T-cell (primary cell): ENCODE measurements at regions not wholly inside any gene's neighbourhood (a gene's known extent, or its start where the extent isn't known, plus 50 kb on each side); places are given as distances from the start of the nearest gene placed in this dataset.

ENCODE experiments used
- ATAC-seq, 4 experiments: fragments of 200-7000 bp in 3 of 4; fragments of 150-1000 bp in 1 of 4; cut with Tn5 transposase; replicated peaks in 1 of 4; 1 replicate in 3 of 4; 2 replicates in 1 of 4; pipeline ENCODE4 v1.10.0; 2021; ENCODE audit warnings: moderate library complexity in 3 of 4, mild to moderate bottlenecking in 2 of 4, moderate number of reproducible peaks in 1 of 4
- CTCF ChIA-PET, 2 donors: fragments of 300-600 bp; sonication (Branson Sonifier 250); formaldehyde crosslinking; loops; one replicate each; lab custom pipeline; 2022; ENCODE audit warnings: antibody characterized with exemption in 2 of 2; lab: Charles Lee
- POLR2A ChIA-PET, 2 donors: fragments of 300-600 bp; sonication (Branson Sonifier 250); formaldehyde crosslinking; loops; one replicate each; lab custom pipeline; 2022; ENCODE audit warnings: antibody characterized with exemption in 2 of 2; lab: Charles Lee
- DNase-seq, 35 experiments: peaks; one replicate each; pipeline versions ENCODE4 v3.0.0 to v3.0.0-alpha.2; 2013 to 2023
- H3K27ac ChIP-seq: one replicate; pipeline ENCODE4 v1.5.1; 2013; ENCODE audit warnings: low read length
- H3K27me3 ChIP-seq, 2 experiments: replicated peaks in 1 of 2; 1 replicate in 1 of 2; 2 replicates in 1 of 2; pipeline versions ENCODE4 v1.6.1 to v1.7.0; 2013; ENCODE audit warnings: low read length in 1 of 2, mixed read lengths in 1 of 2; ENCODE audit not compliant: control insufficient read depth in 2 of 2, insufficient read depth in 2 of 2; ENCODE audit errors: extremely low read depth in 1 of 2
- H3K36me3 ChIP-seq, 2 donors: 1 replicate in 1 of 2; 2 replicates in 1 of 2; pipeline versions ENCODE4 v1.6.1 to v1.7.0; 2013; ENCODE audit warnings: low read length in 1 of 2; ENCODE audit not compliant: control insufficient read depth in 2 of 2, insufficient read depth in 1 of 2; ENCODE audit errors: extremely low read depth in 1 of 2
- H3K4me1 ChIP-seq, 2 experiments: 1 replicate in 1 of 2; 2 replicates in 1 of 2; pipeline versions ENCODE4 v1.6.1 to v1.7.0; 2013; ENCODE audit warnings: low read length in 2 of 2, mixed read lengths in 1 of 2; ENCODE audit not compliant: insufficient read depth in 2 of 2, control insufficient read depth in 1 of 2; ENCODE audit errors: extremely low read depth in 1 of 2
- H3K4me3 ChIP-seq, 2 donors: 1 replicate in 1 of 2; 2 replicates in 1 of 2; pipeline versions ENCODE4 v1.5.1 to v1.7.0; 2013; ENCODE audit warnings: mild to moderate bottlenecking in 2 of 2, low read length in 1 of 2, moderate library complexity in 1 of 2; ENCODE audit not compliant: control insufficient read depth in 1 of 2; ENCODE audit errors: extremely low read depth in 1 of 2
- H3K9me3 ChIP-seq: 2 replicates; pipeline ENCODE4 v1.7.0; 2013
- H3K27ac Mint-ChIP-seq, 2 donors: one replicate each; pipeline ENCODE4 v1.8.0; 2020 to 2021; ENCODE audit warnings: mild to moderate bottlenecking in 2 of 2, mixed read lengths in 2 of 2
- H3K27me3 Mint-ChIP-seq, 2 donors: one replicate each; pipeline ENCODE4 v1.8.0; 2021 to 2022; ENCODE audit warnings: mixed read lengths in 2 of 2
- H3K36me3 Mint-ChIP-seq: one replicate; pipeline ENCODE4 v1.8.0; 2021; ENCODE audit warnings: mixed read lengths
- H3K4me1 Mint-ChIP-seq, 3 donors: one replicate each; pipeline ENCODE4 v1.8.0; 2020 to 2022; ENCODE audit warnings: mixed read lengths in 3 of 3, mild to moderate bottlenecking in 1 of 3
- H3K4me3 Mint-ChIP-seq, 3 donors: one replicate each; pipeline ENCODE4 v1.8.0; 2020 to 2022; ENCODE audit warnings: mild to moderate bottlenecking in 3 of 3, mixed read lengths in 3 of 3, moderate library complexity in 3 of 3
- H3K9me3 Mint-ChIP-seq, 3 donors: one replicate each; pipeline ENCODE4 v1.8.0; 2020 to 2022; ENCODE audit warnings: mixed read lengths in 3 of 3
- WGBS: methylation state at CpG from one replicate; pipeline ENCODE4 v1.1.5; 2013; ENCODE audit warnings: missing lambda C conversion rate; ENCODE audit not compliant: insufficient coverage; 5-methylcytosine and 5-hydroxymethylcytosine counted together

GRCh38 chr11:133711545-133711944 is 133.8 kb downstream of the SPATA19 start:
- H3K4me3 Mint-ChIP-seq, result no peak overlapping the region
- DNase-seq, result no peak
- peaks cover 0 to 4% of the 10 kb centered on the region in 2 experiments for H3K27me3 ChIP-seq
- H3K27ac ChIP-seq, result no peak overlapping the region
- no peaks in the 10 kb centered on the region for H3K36me3 ChIP-seq
- no peak overlapping the region for H3K27ac Mint-ChIP-seq
- no peaks in the 10 kb centered on the region for H3K9me3 ChIP-seq
- H3K36me3 Mint-ChIP-seq, result no peaks in the 10 kb centered on the region
- 24% methylated on average over 3 of the region's 4 CpGs for WGBS
- no peaks in the 10 kb centered on the region for H3K4me1 ChIP-seq
- no peak for ATAC-seq
- H3K27me3 Mint-ChIP-seq, result peaks cover 0 to 5% of the 10 kb centered on the region in 2 donors
- no peaks in the 10 kb centered on the region for H3K9me3 Mint-ChIP-seq
- no peak overlapping the region for H3K4me3 ChIP-seq
- POLR2A ChIA-PET, result no interaction called here
- CTCF ChIA-PET, result no interaction called here
- no peaks in the 10 kb centered on the region for H3K4me1 Mint-ChIP-seq

GRCh38 chr11:133710681-133711240 is 134.6 kb downstream of the SPATA19 start:
- 61% methylated on average over 4 of the region's 4 CpGs for WGBS

GRCh38 chr11:133710241-133710640 is 135.1 kb downstream of the SPATA19 start:
- Mint-ChIP-seq H3K27me3 (peaks cover 0 to 5% of the 10 kb centered on the region in 2 donors), H3K4me1 (no peaks in the 10 kb centered on the region), H3K36me3 (no peaks in the 10 kb centered on the region), H3K4me3 (no peak overlapping the region), H3K9me3 (no peaks in the 10 kb centered on the region), H3K27ac (no peak overlapping the region)
- H3K36me3 ChIP-seq, result no peaks in the 10 kb centered on the region
- no peaks in the 10 kb centered on the region for H3K9me3 ChIP-seq
- no peak overlapping the region for H3K4me3 ChIP-seq
- ATAC-seq (no peak), DNase-seq (no peak)
- H3K27ac ChIP-seq, result no peak overlapping the region
- POLR2A ChIA-PET, result no interaction called here
- no peaks in the 10 kb centered on the region for H3K4me1 ChIP-seq
- CTCF ChIA-PET, result no interaction called here
- H3K27me3 ChIP-seq, result peaks cover 0 to 4% of the 10 kb centered on the region in 2 experiments
- WGBS, result 70% methylated on average over 3 of the region's 3 CpGs

More at GRCh38 chr11:133710681-133711240, 134.6 kb downstream of the SPATA19 start:
- H3K9me3 Mint-ChIP-seq, result no peaks in the 10 kb centered on the region
- no peak for ATAC-seq
- ChIA-PET CTCF (no interaction called here), POLR2A (no interaction called here)
- H3K27ac Mint-ChIP-seq, result no peak overlapping the region
- DNase-seq, result no peak
- H3K4me3 ChIP-seq, result no peak overlapping the region
- H3K36me3 Mint-ChIP-seq, result no peaks in the 10 kb centered on the region
- peaks cover 0 to 5% of the 10 kb centered on the region in 2 donors for H3K27me3 Mint-ChIP-seq
- H3K4me3 Mint-ChIP-seq, result no peak overlapping the region
- H3K4me1 ChIP-seq, result no peaks in the 10 kb centered on the region
- no peaks in the 10 kb centered on the region for H3K9me3 ChIP-seq
- peaks cover 0 to 4% of the 10 kb centered on the region in 2 experiments for H3K27me3 ChIP-seq
- no peaks in the 10 kb centered on the region for H3K4me1 Mint-ChIP-seq
- no peaks in the 10 kb centered on the region for H3K36me3 ChIP-seq
- H3K27ac ChIP-seq, result no peak overlapping the region

- peaks cover 0 to 4% (median 0%) of the 10 kb centered on the region in 3 donors for H3K9me3 Mint-ChIP-seq
- WGBS, result 70% methylated on average over 5 of the region's 5 CpGs
- H3K4me1 ChIP-seq, result no peaks in the 10 kb centered on the region
- DNase-seq (no peak), ATAC-seq (no peak)
- no peaks in the 10 kb centered on the region for H3K4me1 Mint-ChIP-seq
- no peaks in the 10 kb centered on the region for H3K36me3 Mint-ChIP-seq
- H3K27ac Mint-ChIP-seq, result no peak overlapping the region
- H3K36me3 ChIP-seq, result no peaks in the 10 kb centered on the region
- H3K27me3 Mint-ChIP-seq, result peaks cover 3 to 13% of the 10 kb centered on the region in 2 donors
- H3K27ac ChIP-seq, result no peak overlapping the region
- H3K27me3 ChIP-seq, result peaks cover 0 to 4% of the 10 kb centered on the region in 2 experiments
- no peaks in the 10 kb centered on the region for H3K9me3 ChIP-seq
- ChIA-PET CTCF (no interaction called here), POLR2A (no interaction called here)
- no peak overlapping the region for H3K4me3 Mint-ChIP-seq
- no peak overlapping the region for H3K4me3 ChIP-seq
Measured at GRCh38 chr11:133708547-133709051, 136.7 kb downstream of the SPATA19 start.

GRCh38 chr11:133706925-133707794 is 138.2 kb downstream of the SPATA19 start:
- H3K9me3 Mint-ChIP-seq, result peaks cover 0 to 4% (median 0%) of the 10 kb centered on the region in 3 donors
- Histone ChIP-seq H3K27me3 (peaks cover 0 to 4% of the 10 kb centered on the region in 2 experiments), H3K27ac (no peak overlapping the region), H3K4me3 (no peak overlapping the region), H3K9me3 (no peaks in the 10 kb centered on the region), H3K4me1 (no peaks in the 10 kb centered on the region), H3K36me3 (no peaks in the 10 kb centered on the region)
- no peak overlapping the region for H3K27ac Mint-ChIP-seq
- ChIA-PET POLR2A (no interaction called here), CTCF (no interaction called here)
- no peak overlapping the region for H3K4me3 Mint-ChIP-seq
- no peaks in the 10 kb centered on the region for H3K4me1 Mint-ChIP-seq
- ATAC-seq (no peak), DNase-seq (no peak)
- no peaks in the 10 kb centered on the region for H3K36me3 Mint-ChIP-seq
- peaks cover 3 to 8% of the 10 kb centered on the region in 2 donors for H3K27me3 Mint-ChIP-seq

- Histone ChIP-seq H3K36me3 (no peaks in the 10 kb centered on the region), H3K9me3 (no peaks in the 10 kb centered on the region), H3K27ac (no peak overlapping the region), H3K27me3 (peaks cover 0 to 3% of the 10 kb centered on the region in 2 experiments), H3K4me3 (no peak overlapping the region), H3K4me1 (no peaks in the 10 kb centered on the region)
- ATAC-seq, result no peak
- no peak overlapping the region for H3K4me3 Mint-ChIP-seq
- WGBS, result 83% methylated on average over 2 of the region's 3 CpGs
- H3K27ac Mint-ChIP-seq, result no peak overlapping the region
- POLR2A ChIA-PET, result no interaction called here
- H3K27me3 Mint-ChIP-seq, result peaks cover 3 to 8% of the 10 kb centered on the region in 2 donors
- CTCF ChIA-PET, result no interaction called here
- H3K4me1 Mint-ChIP-seq, result no peaks in the 10 kb centered on the region
- peaks cover 0 to 4% (median 0%) of the 10 kb centered on the region in 3 donors for H3K9me3 Mint-ChIP-seq
- DNase-seq, result no peak
- no peaks in the 10 kb centered on the region for H3K36me3 Mint-ChIP-seq
Measured at GRCh38 chr11:133705873-133706272, 139.4 kb downstream of the SPATA19 start.
